ENCODE measurements at regions not wholly inside any gene's neighbourhood (a gene's known extent, or its start where the extent isn't known, plus 50 kb on each side); places are given as distances from the start of the nearest gene placed in this dataset.

DNA sequence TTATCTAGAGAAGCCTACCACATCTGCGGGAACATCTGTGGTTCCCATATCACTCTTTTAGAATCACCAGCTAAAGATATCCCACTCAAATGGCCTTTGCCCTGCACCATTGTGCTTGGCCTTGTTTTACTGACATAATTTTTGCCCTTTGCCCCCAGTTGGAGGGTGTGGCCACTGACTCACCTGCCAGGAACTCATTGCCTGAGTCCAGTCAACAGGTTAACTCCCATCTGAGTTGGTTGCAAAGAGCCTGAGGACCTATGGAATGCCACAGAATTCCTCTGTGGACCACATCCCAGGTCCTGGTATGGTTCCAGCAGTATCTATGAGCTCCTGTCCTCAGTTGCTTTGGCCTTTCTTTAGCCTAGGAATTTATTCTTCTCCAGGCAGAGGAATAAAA is 55.7 kb upstream of the PTGR2 start:
- TF ChIP-seq, protein P1, sequence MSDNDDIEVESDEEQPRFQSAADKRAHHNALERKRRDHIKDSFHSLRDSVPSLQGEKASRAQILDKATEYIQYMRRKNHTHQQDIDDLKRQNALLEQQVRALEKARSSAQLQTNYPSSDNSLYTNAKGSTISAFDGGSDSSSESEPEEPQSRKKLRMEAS (IDR thresholded peaks at IDR 0.05; ENCODE audit: insufficient read depth, insufficient read length): no peak
- TF ChIP-seq MYC (IDR thresholded peaks at IDR 0.05; ENCODE audit: low read depth, low read length) (no peak), POLR2AphosphoS5 (IDR thresholded peaks at IDR 0.05; ENCODE audit: insufficient read depth, low read depth, low read length) (no peak), EZH2 (IDR thresholded peaks at IDR 0.05; ENCODE audit: borderline replicate concordance, low read depth, low read length, severe bottlenecking) (no peak), GATA2 (IDR thresholded peaks at IDR 0.05; ENCODE audit: insufficient read depth, insufficient read length, low read depth, low read length) (no peak), POLR2A (IDR thresholded peaks at IDR 0.05; ENCODE audit: low read depth, low read length) (no peak), JUN (IDR thresholded peaks at IDR 0.05; ENCODE audit: borderline replicate concordance, insufficient read depth, insufficient read length, low read depth) (no peak), FOS (IDR thresholded peaks at IDR 0.05; ENCODE audit: borderline replicate concordance, insufficient read depth, low read length) (no peak)
- TF ChIP-seq, protein P2, sequence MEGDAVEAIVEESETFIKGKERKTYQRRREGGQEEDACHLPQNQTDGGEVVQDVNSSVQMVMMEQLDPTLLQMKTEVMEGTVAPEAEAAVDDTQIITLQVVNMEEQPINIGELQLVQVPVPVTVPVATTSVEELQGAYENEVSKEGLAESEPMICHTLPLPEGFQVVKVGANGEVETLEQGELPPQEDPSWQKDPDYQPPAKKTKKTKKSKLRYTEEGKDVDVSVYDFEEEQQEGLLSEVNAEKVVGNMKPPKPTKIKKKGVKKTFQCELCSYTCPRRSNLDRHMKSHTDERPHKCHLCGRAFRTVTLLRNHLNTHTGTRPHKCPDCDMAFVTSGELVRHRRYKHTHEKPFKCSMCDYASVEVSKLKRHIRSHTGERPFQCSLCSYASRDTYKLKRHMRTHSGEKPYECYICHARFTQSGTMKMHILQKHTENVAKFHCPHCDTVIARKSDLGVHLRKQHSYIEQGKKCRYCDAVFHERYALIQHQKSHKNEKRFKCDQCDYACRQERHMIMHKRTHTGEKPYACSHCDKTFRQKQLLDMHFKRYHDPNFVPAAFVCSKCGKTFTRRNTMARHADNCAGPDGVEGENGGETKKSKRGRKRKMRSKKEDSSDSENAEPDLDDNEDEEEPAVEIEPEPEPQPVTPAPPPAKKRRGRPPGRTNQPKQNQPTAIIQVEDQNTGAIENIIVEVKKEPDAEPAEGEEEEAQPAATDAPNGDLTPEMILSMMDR (IDR thresholded peaks at IDR 0.05; ENCODE audit: extremely low read depth in 1 of 2, insufficient read depth in 1 of 2, low read depth in 1 of 2, low read length in 2 of 2): no peak
- Histone ChIP-seq H3K27me3 (ENCODE audit: control insufficient read depth in 2 of 2, insufficient read depth in 2 of 2, low read length in 2 of 2) (no peaks in the 10 kb centered on the region), H3K4me3 (replicated peaks in 1 of 3; ENCODE audit: insufficient read depth in 1 of 3, low read depth in 1 of 3, low read length in 3 of 3) (no peak overlapping the region), H3K9me3 (replicated peaks; ENCODE audit: control insufficient read depth, insufficient read depth, low read length) (no peaks in the 10 kb centered on the region), H3K27ac (ENCODE audit: insufficient read depth, low read depth, low read length) (no peak overlapping the region), H3K9me1 (replicated peaks; ENCODE audit: control insufficient read depth, extremely low read depth, insufficient read depth, low read length) (no peaks in the 10 kb centered on the region), H4K20me1 (replicated peaks; ENCODE audit: control insufficient read depth, extremely low read depth, insufficient read depth, low read length) (no peaks in the 10 kb centered on the region), H3K4me2 (ENCODE audit: insufficient read depth, low read length) (no peak overlapping the region), H3K79me2 (ENCODE audit: control insufficient read depth, insufficient read depth, low read length) (no peaks in the 10 kb centered on the region), H3K36me3 (ENCODE audit: control insufficient read depth in 2 of 2, extremely low read depth in 1 of 2, insufficient read depth in 2 of 2, low read length in 2 of 2) (no peaks in the 10 kb centered on the region), H3K9ac (replicated peaks; ENCODE audit: extremely low read depth, insufficient read depth, low read length) (no peak overlapping the region), H3K4me1 (ENCODE audit: control insufficient read depth, extremely low read depth, insufficient read depth, low read length) (peaks cover 7% of the 10 kb centered on the region), H2AFZ (ENCODE audit: low read depth, low read length) (no peak overlapping the region)
- POLR2A ChIA-PET: no interaction called here
- BruUV-seq (replicated peaks): no TSS peak
- intact Hi-C loops (cut with micrococcal nuclease) (no loop called here), dilution Hi-C loops (cut with MboI; ENCODE audit: extremely low pct_ligation_motif_present, low sequenced_read_pairs) (no loop called here)
- DNase-seq (ENCODE audit: low read depth, low spot score) (no peak), FAIRE-seq (no peak)
- CTCF ChIA-PET: interaction anchor here (0.5 to 1.4 kb wide), 2 partner anchors 44 to 72 kb away, joined by 3 read pairs; no protein-coding TSS in a partner anchor
